GM21360 (cell line): ENCODE measurements at regions not wholly inside any gene's neighbourhood (a gene's known extent, or its start where the extent isn't known, plus 50 kb on each side); places are given as distances from the start of the nearest gene placed in this dataset.

Source experiments
- ATAC-seq: cut with Tn5 transposase; IDR thresholded peaks from one replicate; pipeline ENCODE4 v1.9.1; 2021; ENCODE audit warnings: mild to moderate bottlenecking, moderate library complexity; ENCODE audit not compliant: unreplicated experiment

DNA sequence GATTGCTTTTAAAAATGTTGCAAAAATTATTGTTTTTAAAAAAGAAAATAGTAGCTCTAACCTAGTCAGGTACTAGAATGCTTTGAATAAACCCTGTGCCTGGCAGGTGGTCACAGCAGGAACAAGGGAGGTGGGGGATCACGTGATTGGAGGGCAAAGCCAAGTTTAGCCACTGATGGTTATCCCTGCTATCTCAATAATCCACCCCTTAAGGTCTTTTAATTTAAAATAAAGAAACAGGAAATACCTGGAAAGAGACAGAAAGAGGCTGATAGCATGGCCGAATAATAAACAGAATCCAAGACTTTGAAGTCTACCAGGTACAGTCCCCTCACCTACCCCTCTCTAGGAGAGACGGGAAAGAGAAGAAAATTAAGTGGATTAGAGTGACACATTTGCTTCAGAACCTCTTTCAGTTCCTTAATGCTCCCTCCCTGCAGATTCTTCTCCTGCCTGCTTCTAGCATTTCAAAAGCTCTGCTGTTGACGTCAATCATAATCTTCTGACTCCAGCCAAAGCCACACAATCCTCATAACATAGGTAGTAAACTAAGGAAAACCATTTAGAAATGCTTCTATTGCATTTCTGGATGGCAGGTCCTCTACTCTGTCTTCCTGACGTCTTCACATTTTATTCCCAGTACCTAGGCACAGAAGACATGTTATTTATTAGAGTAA lies 303.4 kb upstream of the MME start:
- no peak for ATAC-seq

GRCh38 chr3:154775821-154776548 lies 304.1 kb upstream of the MME start:
- ATAC-seq, result no peak

DNA sequence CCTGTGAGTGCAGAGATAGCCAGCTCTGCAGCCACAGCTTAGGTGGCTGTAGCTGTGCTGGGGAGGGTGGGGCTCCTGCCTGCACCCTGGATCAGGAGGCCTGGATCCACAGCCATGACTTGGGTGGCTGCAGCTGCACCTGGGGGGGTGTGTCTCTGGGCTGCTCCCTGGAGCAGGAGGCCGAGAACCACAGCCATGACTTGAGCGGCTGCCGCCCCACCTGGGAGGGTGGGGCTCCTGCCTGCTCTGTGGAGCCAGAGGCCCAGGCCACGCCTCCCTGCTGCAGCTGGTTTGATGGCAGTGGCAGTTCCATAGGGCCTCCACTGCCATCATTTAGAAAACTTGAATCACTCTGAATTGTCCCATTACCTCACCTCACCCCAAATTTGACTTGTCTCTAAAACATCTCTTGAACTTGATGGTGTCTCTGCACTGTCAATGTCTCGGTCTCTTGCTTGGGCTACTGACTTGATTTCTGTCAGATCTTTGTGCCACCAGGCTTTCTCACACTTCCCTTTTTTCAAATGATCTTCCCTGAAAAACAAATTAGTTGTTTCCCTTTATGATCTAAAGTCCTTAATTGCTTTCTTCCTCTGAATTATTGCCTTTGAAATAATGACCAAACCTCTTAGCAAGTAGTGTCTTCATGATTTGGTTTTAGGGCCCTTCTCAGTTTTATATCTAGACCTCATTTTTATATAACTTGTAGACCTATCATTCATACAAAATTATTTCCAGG lies 313.2 kb upstream of the MME start:
- ATAC-seq, result no peak

DNA sequence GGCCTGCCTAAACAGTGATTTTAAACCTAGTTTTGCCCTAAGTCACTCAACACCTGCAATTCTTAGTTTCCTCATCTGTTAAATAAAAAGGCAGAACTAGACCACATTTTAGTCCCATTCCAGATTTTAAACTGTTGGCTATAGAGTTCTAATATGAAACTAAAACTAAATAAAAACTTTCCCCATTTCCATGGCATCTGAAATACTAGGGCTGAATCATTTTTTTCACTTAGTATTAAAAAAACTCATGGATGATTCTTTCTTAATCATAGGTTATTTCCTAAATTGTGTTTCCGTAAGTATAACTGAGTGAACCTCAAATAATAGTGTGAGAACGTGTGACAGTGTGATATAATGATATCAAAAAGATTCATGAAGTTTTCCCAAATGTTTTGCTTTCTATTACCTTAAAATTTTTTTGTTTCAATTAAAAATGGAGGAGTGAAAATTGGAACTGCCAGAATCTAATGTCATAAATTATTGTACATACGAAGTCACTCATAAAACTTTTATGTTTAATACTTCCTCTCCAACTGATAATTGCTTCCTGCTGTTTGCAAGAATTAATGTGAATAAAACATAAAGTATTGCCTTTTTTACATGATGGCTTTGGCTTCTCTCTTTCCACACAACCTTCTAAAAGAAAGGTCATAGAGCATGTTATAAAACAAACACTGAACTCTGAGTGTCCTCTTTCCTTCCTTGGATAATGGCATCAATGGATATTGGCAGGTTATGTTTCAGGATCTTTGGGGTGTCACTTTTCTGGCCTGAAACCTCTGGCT lies 315.1 kb upstream of the MME start:
- ATAC-seq, result no peak

DNA sequence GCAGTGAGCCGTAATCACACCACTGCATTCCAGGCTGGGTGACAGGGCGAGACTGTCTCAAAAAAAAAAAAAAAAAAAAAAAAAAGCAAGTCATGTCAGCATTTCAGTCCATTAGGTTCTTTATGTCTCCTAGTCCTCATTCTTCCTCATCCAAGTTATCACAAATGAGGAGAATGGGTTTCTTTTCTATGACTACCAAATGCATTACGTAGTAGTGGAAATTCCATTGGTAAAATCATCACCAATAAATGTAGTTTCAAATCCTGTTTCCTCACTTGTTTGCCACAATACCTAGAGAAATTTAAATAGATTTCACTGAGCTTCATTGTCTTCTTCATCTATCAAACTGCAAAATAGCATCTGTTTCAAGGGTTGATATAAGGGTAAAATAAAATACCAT lies 317.6 kb upstream of the MME start:
- no peak for ATAC-seq

DNA sequence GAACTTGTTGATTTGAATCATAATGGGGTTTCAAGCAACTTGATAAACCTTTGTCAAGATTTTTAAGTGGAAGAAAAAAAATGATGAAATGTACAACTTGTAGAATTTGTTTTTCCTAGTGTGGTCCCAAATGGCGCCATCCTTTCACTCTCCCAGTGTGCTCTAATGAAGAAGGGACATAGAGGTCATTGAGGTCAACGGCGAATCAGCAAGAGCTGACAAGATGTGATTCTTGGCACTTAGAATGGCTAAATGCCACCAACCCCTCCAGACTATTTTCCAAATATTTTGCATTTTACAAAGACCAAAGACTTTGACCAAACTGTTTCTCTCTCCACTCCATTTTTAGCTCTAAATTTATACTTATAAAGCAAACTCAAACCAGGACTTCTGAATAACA lies 320.2 kb upstream of the MME start:
- no peak for ATAC-seq

GRCh38 chr3:154758109-154758868 lies 321.8 kb upstream of the MME start:
- no peak for ATAC-seq

GRCh38 chr3:154753101-154753500 lies 323.1 kb upstream of the GPR149 start:
- no peak for ATAC-seq

DNA sequence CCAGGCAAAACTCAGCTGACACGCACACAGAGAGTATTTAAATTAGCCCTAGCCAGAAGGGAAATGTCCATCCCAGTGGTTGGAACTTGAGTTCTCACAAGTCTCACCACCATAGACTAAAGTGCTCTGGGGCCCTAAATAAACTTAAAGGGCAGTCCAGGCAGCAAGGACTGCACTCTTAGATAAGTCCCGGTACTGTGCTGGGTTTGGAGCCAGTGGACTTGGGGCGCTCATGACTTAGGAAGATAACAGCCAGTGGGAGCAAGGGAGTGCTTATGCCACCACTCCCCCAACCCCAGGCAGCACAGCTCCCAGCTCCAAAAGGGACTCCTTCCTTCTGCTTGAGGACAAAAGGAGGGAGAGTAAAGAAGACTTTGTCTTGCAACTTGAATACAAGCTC lies 319.5 kb upstream of the GPR149 start:
- no peak for ATAC-seq

DNA sequence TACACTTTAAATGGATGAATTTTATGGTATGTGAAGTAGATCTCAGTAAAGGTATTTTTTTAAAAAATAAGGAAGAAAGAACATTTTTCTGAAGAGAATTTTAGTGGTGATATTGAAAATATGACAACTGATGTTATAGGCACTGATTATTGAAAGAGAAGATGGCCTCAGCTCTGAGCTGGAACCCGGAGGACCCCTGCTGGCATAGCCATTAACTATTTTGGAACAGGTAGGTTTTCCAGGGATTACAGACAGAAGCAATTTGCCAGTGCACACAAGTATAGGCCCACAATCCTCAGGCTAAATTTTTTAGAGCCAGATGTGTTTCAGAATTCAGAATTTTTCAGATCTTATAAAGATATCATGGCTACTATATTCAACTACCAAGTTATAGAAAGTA lies 315.9 kb upstream of the GPR149 start:
- ATAC-seq, result no peak

DNA sequence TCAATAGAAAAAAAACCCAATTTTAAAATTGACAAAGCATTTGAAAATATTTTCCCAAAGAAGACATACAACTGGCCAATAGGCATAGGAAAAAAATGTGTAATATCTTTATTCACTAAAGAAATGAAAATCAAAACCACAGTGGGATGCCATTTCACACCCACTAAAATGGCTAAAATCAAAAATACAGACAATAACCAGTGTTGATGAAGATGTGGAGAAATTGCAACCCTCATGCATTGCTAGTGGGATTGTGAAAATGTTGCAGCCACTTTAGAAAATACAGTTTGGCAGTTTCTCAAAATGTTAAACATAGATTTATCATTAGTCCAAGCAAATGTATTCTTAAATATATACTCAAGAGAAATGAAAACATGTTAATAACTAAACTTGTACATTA lies 315.1 kb upstream of the GPR149 start:
- no peak for ATAC-seq

DNA sequence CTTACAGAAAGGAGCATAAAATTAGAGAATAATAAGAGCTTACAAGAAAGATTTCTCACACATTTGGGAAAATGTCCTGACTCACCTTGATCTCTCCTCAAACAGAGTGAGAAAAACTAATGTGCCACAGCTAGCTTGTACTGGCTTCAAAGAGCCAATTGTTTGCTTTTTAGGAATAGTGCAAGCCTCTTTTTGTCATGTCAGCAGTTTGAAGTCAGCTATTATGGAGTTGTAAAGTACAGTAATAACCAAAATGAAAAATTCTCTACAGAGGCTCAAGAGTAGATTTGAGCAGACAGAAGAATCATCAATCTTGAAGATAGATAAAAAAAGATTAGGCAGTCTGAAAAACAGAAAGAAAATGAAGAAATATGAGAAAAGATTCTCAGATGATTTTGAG lies 313.4 kb upstream of the GPR149 start:
- ATAC-seq, result no peak

DNA sequence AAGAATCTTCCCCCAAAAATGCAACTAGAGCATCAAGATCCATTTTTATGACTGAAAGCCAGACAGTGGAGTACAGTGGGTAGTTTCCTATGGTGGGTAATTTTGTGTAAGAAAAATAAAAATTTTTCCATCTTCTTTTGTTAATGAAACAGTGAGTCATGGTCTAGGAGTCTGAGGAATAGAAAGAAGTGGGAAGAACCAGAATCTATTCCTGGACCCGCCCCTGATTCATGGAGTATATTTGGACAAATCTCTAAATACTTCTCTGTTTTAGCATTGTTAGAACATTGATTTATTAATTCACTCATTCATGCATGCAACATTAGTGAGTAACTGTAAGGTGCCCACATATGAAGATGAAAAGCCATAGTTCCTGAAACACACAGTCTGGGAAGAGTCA lies 304.5 kb upstream of the GPR149 start:
- ATAC-seq, result no peak

GRCh38 chr3:154730186-154730585 lies 300.2 kb upstream of the GPR149 start:
- ATAC-seq, result no peak

- ATAC-seq, result no peak
Measured at GRCh38 chr3:154729741-154730140, 299.8 kb upstream of the GPR149 start.

GRCh38 chr3:154728285-154728684 lies 298.3 kb upstream of the GPR149 start:
- no peak for ATAC-seq

GRCh38 chr3:154720921-154721320 lies 290.9 kb upstream of the GPR149 start:
- ATAC-seq, result no peak

- no peak for ATAC-seq
Measured at GRCh38 chr3:154718053-154718452, 288.1 kb upstream of the GPR149 start.

- ATAC-seq, result no peak
Measured at GRCh38 chr3:154716170-154716569, 286.2 kb upstream of the GPR149 start.

DNA sequence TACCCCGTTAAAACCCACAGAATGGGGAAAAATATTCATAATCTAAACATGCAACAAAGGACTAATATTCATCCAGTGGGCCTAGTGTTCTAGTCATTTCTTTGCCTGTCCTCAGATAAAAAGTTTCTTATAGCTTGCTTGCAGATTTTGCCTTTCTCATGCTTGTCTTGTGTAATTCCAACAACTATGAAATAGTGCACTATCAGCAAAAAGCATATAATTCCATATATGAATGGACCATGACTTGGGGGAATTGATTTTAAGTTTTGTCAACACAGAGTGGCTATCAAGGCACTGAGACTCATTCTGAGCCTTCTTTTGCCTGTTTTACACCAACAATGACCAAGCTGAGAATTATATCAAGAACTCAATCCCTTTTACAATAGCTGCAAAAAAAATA lies 278.6 kb upstream of the GPR149 start:
- ATAC-seq, result no peak

DNA sequence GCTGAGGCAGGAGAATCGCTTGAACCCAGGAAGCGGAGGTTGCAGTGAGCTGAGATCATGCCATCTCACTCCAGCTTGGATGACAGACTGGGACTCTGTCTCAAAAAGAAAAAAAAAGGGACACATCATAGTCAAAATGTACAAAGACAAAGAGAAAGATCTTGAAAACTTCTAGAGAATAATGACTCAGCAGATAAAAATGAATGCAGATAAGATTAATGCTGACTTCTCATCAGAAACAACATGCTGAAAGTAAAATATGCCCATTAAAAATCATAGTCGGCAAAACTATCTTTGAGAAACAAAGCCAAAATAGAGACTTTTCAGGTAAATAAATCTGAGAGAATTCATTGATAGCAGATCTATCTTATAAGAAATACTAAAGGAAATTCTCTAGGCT lies 271.1 kb upstream of the GPR149 start:
- no peak for ATAC-seq
